Heart right ventricle (tissue), 16 donors: ENCODE measurements at regions not wholly inside any gene's neighbourhood (a gene's known extent, or its start where the extent isn't known, plus 50 kb on each side); places are given as distances from the start of the nearest gene placed in this dataset.

Source experiments
- ATAC-seq, 8 donors: fragments of 200-7000 bp; cut with Tn5 transposase; one replicate each; pipeline ENCODE4 v1.9.1; 2020; ENCODE audit warnings: mild to moderate bottlenecking in 8 of 8, moderate library complexity in 8 of 8, moderate number of reproducible peaks in 1 of 8
- DNase-seq, 2 donors: peaks; one replicate each; pipeline ENCODE4 v3.0.0-alpha.2; 2020
- H3K27ac ChIP-seq, 10 donors: fragments of 200-600 bp; sonication (generic) in 2 of 10; one replicate each; pipeline versions ENCODE4 v1.5.0 to v1.8.0; 2020 to 2022; ENCODE audit warnings: mild to moderate bottlenecking in 3 of 10
- H3K27me3 ChIP-seq, 7 donors: fragments of 200-600 bp; one replicate each; pipeline ENCODE4 v1.8.0; 2021 to 2022; ENCODE audit warnings: mild to moderate bottlenecking in 2 of 7
- H3K36me3 ChIP-seq, 9 donors: fragments of 200-600 bp; sonication (generic) in 1 of 9; one replicate each; pipeline versions ENCODE4 v1.5.0 to v1.8.0; 2020 to 2022; ENCODE audit warnings: mild to moderate bottlenecking in 2 of 9
- H3K4me1 ChIP-seq, 9 donors: fragments of 200-600 bp; sonication (generic) in 1 of 9; one replicate each; pipeline versions ENCODE4 v1.5.0 to v1.8.0; 2020 to 2022; ENCODE audit warnings: mild to moderate bottlenecking in 4 of 9
- H3K4me3 ChIP-seq, 10 donors: fragments of 200-600 bp; sonication (generic) in 2 of 10; one replicate each; pipeline versions ENCODE4 v1.5.0 to v1.8.0; 2020 to 2022; ENCODE audit warnings: mild to moderate bottlenecking in 7 of 10, moderate library complexity in 2 of 10
- H3K9me3 ChIP-seq, 11 donors: fragments of 200-600 bp in 10 of 11; sonication (generic) in 2 of 11; one replicate each; pipeline versions ENCODE4 v1.5.0 to v1.8.0; 2013 to 2022; ENCODE audit warnings: mild to moderate bottlenecking in 2 of 11, control low read depth in 1 of 11, moderate library complexity in 1 of 11
- CTCF ChIP-seq, 9 donors: fragments of 200-600 bp; sonication (generic) in 2 of 9; IDR thresholded peaks; one replicate each; pipeline versions ENCODE4 v1.5.0 to v1.8.0; 2021 to 2022; ENCODE audit warnings: antibody characterized with exemption in 9 of 9, mild to moderate bottlenecking in 5 of 9, moderate library complexity in 1 of 9
- WGBS, 2 donors: extraction: QIAGEN DNeasy Blood & Tissue Kit; methylation state at CpG; one replicate each; pipeline ENCODE4 v1.1.7; 2013; ENCODE audit warnings: inconsistent platforms in 1 of 2; 5-methylcytosine and 5-hydroxymethylcytosine counted together
- intact Hi-C, 10 donors: fragments of 100-400 bp; cut with DNase I; formaldehyde crosslinking; loops; one replicate each; pipeline versions ENCODE4 v1.11.1 to v1.14.2; 2022
- donor health status: Arrhythmogenic right ventricular cardiomyopathy.
- donor health status: ischemic (EF 13 %, LVEDD 7.1; RV severe dilation, severe dysfunction).
- donor health status: healthy with polysubstance abuse.
- donor health status: DM: no; HTN: yes; CAD: no.
- donor health status: DM: no; HTN: no; CAD: no.
- donor health status: ischemic (EF 25% LVEDD 6.9; RV normal size, moderate dysfunction).
- donor health status: ischemic (EF 25% LVEDD 5.7; RV mildly dilated, moderate dysfunction).
- donor health status: healthy.
- donor health status: DM: yes; HTN: yes; CAD: no.
- donor health status: Ischemic cardiomyopathy.
- donor health status: ischemic (EF 35%, LVEDD 5.7; RV mildly dilated, moderate dysfunction).
- donor health status: nonischemic (EF 11% LVEDD 7.7; RV severe dilation, severe dysfunction).
- donor health status: DM: yes; HTN: yes; CAD: no.
- donor health status: PGD.
- donor health status: ischemic (EF 29% LVEDD 5.4; RV normal size, mild dysfunction).
- donor health status: nonischemic (EF 23%, LVEDD 6.1; RV moderate dilation, normal function).

- no peaks in the 10 kb centered on the region for H3K36me3 ChIP-seq
- no peak overlapping the region for H3K4me3 ChIP-seq
- WGBS, 2 donors: 51 to 58% methylated on average over 5 of the region's 5 CpGs
- no peak for ATAC-seq
- intact Hi-C loops: no loop called here
- DNase-seq: no peak
- no peak overlapping the region for H3K27ac ChIP-seq
- no peak for TF ChIP-seq CTCF (IDR thresholded peaks at IDR 0.05)
- H3K27me3 ChIP-seq: no peaks in the 10 kb centered on the region
- H3K9me3 ChIP-seq: no peaks in the 10 kb centered on the region
- peaks cover 0 to 25% (median 6%) of the 10 kb centered on the region in 9 donors for H3K4me1 ChIP-seq
Measured at GRCh38 chr5:23024470-23024869, 171.3 kb upstream of the CDH12 start.

GRCh38 chr5:23014825-23015224 lies 161.7 kb upstream of the CDH12 start:
- 54 to 59% methylated on average over 4 of the region's 4 CpGs for WGBS, 2 donors
- Histone ChIP-seq H3K27me3 (no peaks in the 10 kb centered on the region), H3K36me3 (no peaks in the 10 kb centered on the region), H3K9me3 (no peaks in the 10 kb centered on the region), H3K27ac (no peak overlapping the region), H3K4me1 (no peaks in the 10 kb centered on the region), H3K4me3 (no peak overlapping the region)
- DNase-seq (no peak), ATAC-seq (no peak)
- intact Hi-C loops: no loop called here
- no peak for TF ChIP-seq CTCF (IDR thresholded peaks at IDR 0.05)

- peak overlapping the region in 2 of 10 donors; percentile 25 to 39 for H3K4me3 ChIP-seq
- no peak overlapping the region for H3K27ac ChIP-seq
- intact Hi-C loops: no loop called here
- no peak for TF ChIP-seq CTCF (IDR thresholded peaks at IDR 0.05)
- H3K9me3 ChIP-seq: no peaks in the 10 kb centered on the region
- no peak for ATAC-seq
- WGBS, 2 donors: 25 to 37% methylated on average over 1 of the region's 1 CpG
- DNase-seq: no peak
- H3K27me3 ChIP-seq: no peaks in the 10 kb centered on the region
- no peaks in the 10 kb centered on the region for H3K4me1 ChIP-seq
- no peaks in the 10 kb centered on the region for H3K36me3 ChIP-seq
Measured at GRCh38 chr5:23014266-23014665, 161.1 kb upstream of the CDH12 start.

- Histone ChIP-seq H3K36me3 (no peaks in the 10 kb centered on the region), H3K9me3 (no peaks in the 10 kb centered on the region), H3K27me3 (no peaks in the 10 kb centered on the region), H3K27ac (no peak overlapping the region), H3K4me1 (no peaks in the 10 kb centered on the region), H3K4me3 (peak overlapping the region in 5 of 10 donors; percentile 3 to 39 (median 25))
- 47 to 63% methylated on average over 4 of the region's 4 CpGs for WGBS, 2 donors
- no peak for TF ChIP-seq CTCF (IDR thresholded peaks at IDR 0.05)
- intact Hi-C loops: no loop called here
- no peak for DNase-seq
- no peak for ATAC-seq
Measured at GRCh38 chr5:23013395-23013998, 160.4 kb upstream of the CDH12 start.
